NCI-H82 treated with DMSO at 0.1 percent for 48 hours (cell line): ENCODE measurements at regions not wholly inside any gene's neighbourhood (a gene's known extent, or its start where the extent isn't known, plus 50 kb on each side); places are given as distances from the start of the nearest gene placed in this dataset.
A peak's percentile ranks its signal among the peaks of the same experiment; 100 is the strongest.
"Not testable (repeated sequence)": the region's sequence is repeated elsewhere in the genome, so short reads cannot be mapped to it uniquely, and the experiment has no call there.

Experiments used
- DNase-seq: peaks from one replicate; lab custom pipeline; 2025; ENCODE audit not compliant: unreplicated experiment; lab: John Stamatoyannopoulos, UW

GRCh38 chr13:30071969-30072817, 221.8 kb upstream of the UBL3 start:
- no peak for DNase-seq

GRCh38 chr13:30065181-30065580, 214.8 kb upstream of the UBL3 start:
- DNase-seq: no peak

GRCh38 chr13:30063892-30064291, 213.5 kb upstream of the UBL3 start:
- no peak for DNase-seq

GRCh38 chr13:30061217-30061616, 210.8 kb upstream of the UBL3 start:
- DNase-seq: no peak

- no peak for DNase-seq
Observed at GRCh38 chr13:30058429-30058828, 208.0 kb upstream of the UBL3 start.

GRCh38 chr13:30054546-30054945, 204.1 kb upstream of the UBL3 start:
- not testable (repeated sequence) for DNase-seq

- DNase-seq: no peak
Observed at GRCh38 chr13:30053939-30054338, 203.5 kb upstream of the UBL3 start.

GRCh38 chr13:30052120-30052519, 201.7 kb upstream of the UBL3 start:
- no peak for DNase-seq

- DNase-seq: no peak
Observed at GRCh38 chr13:30051531-30052060, 201.2 kb upstream of the UBL3 start.

GRCh38 chr13:30049692-30050091, 199.3 kb upstream of the UBL3 start:
- no peak for DNase-seq

GRCh38 chr13:30047154-30047874, 196.9 kb upstream of the UBL3 start:
- no peak for DNase-seq

- DNase-seq: no peak
Observed at GRCh38 chr13:30045916-30046704, 195.7 kb upstream of the UBL3 start.

- DNase-seq: no peak
Observed at GRCh38 chr13:30044932-30045331, 194.5 kb upstream of the UBL3 start.

- DNase-seq: no peak
Observed at GRCh38 chr13:30043631-30043925, 193.2 kb upstream of the UBL3 start.

GRCh38 chr13:30042891-30043630, 192.6 kb upstream of the UBL3 start:
- no peak for DNase-seq

- peak; percentile 94 for DNase-seq
Observed at GRCh38 chr13:30042272-30042671, 191.9 kb upstream of the UBL3 start.

- DNase-seq: peak; percentile 97
Observed at GRCh38 chr13:30039511-30039911, 189.1 kb upstream of the UBL3 start.

- peak; percentile 92 for DNase-seq
Observed at GRCh38 chr13:30038884-30039283, 188.5 kb upstream of the UBL3 start.

- DNase-seq: no peak
Observed at GRCh38 chr13:30037766-30038165, 187.3 kb upstream of the UBL3 start.

GRCh38 chr13:30037306-30037705, 186.9 kb upstream of the UBL3 start:
- DNase-seq: no peak

GRCh38 chr13:30034458-30034795, 184.0 kb upstream of the UBL3 start:
- no peak for DNase-seq
